Activated CD4-positive, alpha-beta T cell treated with anti-CD3 and anti-CD28 coated beads, Interleukin-2, amount 50 U/mL, for 48 hours (primary cell): ENCODE measurements at regions not wholly inside any gene's neighbourhood (a gene's known extent, or its start where the extent isn't known, plus 50 kb on each side); places are given as distances from the start of the nearest gene placed in this dataset.

Experiments
- DNase-seq, 2 experiments: peaks; one replicate each; pipeline ENCODE4 v3.0.0-alpha.2; 2020

- DNase-seq: no peak
Observed at GRCh38 chr3:66693461-66694031, 192.7 kb upstream of the LRIG1 start.

GRCh38 chr3:66702126-66702525, 201.3 kb upstream of the LRIG1 start:
- no peak for DNase-seq

GRCh38 chr3:66703501-66703900, 202.7 kb upstream of the LRIG1 start:
- DNase-seq: no peak

- no peak for DNase-seq
Observed at GRCh38 chr3:66705076-66705475, 204.3 kb upstream of the LRIG1 start.

DNA sequence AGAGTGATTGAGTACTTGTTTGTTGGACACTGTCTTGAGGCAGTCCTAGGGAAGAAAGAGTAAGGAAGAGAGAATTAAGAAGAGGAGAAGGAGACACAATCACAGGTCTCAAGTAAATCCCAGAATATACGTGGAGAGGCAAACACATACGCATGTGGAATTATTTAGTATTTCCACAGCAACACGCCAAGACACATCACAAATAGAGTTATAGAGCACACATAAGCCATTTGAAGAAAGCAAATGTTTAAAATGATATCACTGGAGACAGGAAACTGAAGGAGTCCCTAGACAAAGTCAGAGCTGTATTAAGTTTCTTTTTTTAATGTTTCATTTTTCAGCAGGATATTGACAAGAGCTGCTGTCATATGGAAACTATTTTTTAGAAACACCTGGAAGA, 206.1 kb upstream of the LRIG1 start:
- DNase-seq: no peak

DNA sequence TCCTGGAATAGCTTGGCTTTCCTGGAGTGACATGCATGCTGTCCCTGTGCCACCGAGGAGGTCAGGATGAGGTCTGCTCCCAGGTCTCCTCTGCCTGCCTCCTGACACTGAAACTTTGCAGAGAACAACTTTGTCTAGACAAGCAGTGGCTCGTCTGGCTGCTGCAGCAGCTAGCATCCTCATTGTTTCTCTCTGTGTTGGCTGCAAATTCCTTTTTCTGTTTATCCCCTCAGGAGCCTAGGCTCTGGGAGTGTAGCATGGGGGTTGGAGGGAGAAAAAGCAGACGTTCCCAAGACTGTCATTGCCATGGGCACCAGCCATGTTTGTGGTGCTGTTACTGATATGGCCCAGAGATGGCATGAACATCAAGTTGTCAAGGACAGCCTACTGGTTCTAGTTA, 208.7 kb upstream of the LRIG1 start:
- DNase-seq: no peak

DNA sequence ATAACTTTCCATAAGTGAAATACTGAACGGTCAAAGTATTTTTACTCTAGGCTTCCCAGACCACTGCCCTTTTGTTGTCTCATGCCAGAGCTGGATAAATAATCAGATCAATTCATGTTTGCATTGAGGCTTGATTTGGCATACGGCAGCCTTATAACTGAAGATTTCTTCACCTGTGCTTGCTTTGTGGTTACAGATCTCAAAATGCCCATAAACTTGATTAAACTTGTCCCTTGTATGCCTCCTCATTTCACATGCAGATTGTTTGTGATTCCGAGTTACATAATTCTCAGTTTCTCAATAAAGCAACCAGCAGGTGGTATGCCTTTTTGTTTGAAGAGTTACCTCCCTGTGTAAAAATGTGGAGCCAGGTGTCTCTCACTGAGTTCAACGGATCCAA, 211.4 kb upstream of the LRIG1 start:
- DNase-seq: no peak

- DNase-seq: no peak
Observed at GRCh38 chr3:66713921-66714320, 213.1 kb upstream of the LRIG1 start.

DNA sequence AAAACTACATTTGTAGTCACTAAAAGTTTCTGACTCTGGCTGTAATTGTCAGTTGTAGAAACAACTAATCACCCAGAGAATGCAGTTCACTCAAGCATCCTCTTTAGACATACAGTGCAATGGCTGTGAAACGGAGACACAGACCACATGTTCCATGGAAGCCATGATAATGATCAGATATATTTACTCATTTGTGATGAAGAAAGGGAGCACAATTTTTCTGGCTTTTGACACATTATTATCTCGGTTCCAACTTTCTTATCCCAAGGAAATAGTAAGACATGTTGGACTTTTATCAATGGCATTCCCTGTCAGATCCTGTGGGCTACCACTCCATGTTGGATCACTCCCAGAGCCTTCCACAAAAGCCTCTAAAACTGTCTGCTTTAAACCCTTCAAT, 215.0 kb upstream of the LRIG1 start:
- DNase-seq: no peak

DNA sequence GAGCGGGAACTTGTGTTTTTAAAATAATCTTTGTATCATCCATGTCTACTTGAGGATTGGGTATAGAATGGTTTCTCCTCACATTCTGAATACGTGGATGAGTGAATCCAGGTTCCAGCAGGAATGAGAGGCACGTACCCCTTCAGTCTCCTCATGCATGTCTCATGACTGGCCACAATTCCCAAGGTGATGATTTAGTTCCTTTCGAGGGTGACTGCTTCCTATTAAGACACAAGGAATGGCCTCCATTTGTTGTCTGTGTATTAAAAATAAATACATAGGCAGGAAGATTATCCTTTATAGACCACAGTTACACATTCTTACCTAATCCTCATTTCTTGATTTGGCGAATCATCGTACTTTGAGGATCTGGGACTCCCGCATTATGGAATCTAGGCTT, 217.0 kb upstream of the LRIG1 start:
- no peak for DNase-seq

GRCh38 chr3:66719796-66720356, 219.1 kb upstream of the LRIG1 start:
- no peak for DNase-seq

DNA sequence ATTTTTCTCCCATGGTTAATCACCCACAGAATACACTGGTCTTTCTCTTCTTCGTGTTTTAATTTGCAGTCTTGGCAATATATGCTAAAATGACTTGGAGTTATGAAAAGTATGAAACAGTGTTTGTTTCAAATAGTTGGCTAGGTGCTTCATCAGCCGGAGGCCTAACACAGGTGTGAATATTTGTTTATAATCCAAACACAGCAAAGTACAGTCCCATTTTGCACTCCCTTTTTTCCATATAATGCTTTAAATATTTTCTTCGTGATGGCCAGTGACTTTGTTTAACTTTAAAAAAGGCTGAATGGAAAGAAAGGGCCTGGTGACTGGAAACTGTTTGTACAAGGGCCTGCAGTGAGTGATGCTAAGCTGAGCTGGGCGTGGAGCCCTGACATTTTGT, 219.7 kb upstream of the LRIG1 start:
- no peak for DNase-seq

DNA sequence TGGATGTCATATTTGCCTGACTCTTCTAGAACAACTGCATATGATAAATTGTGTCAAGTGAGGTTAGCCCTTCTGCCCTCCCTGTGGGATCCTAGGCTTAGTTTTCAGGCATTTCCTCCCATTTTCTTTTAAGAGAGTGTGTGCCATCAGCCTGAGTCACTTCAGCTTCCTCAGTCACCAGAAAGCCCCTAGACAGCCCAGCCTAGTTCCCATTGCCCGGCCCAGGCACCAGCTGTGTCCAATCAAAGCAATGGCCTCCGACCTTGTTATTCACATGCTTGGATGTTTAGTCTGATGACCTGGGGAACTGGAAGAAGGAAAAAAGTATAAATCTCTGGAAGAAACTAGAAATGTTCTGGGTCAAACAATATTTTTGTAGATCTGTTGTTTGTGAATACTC, 221.9 kb upstream of the LRIG1 start:
- DNase-seq: no peak

GRCh38 chr3:66723231-66723630, 222.4 kb upstream of the LRIG1 start:
- DNase-seq: no peak

DNA sequence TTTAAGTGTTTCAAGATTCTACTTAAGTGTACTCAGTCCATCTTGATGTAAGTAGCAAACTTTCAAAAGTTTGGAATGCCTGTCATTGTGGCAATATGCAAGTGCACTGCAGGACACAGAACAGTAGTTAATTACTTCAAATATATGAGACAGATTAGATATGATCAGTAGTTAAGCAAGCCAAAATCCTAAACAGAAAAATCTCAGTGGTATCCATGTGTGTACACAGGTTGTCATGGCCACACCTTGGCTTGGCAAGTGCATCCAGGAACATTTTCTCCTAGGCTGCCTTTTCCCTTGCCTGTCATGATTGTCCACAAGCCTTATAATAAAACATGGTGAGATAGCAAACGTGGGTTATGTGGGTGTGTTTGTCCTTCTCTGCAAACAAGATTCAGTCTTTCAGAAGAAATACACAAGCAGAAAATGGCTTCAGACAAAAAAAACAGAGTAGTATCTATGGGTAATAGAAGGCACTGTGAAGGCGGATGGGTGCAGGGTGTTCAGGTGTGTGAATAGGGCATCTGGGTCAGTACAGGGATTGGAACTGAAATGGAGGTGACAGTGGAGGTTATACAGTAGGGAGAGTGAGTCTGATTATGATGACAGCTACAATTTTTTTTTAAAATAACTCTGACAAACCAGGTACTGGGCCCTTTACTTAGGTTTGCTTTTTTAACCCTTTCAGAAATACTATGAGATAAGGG, 229.0 kb upstream of the LRIG1 start:
- DNase-seq: no peak

DNA sequence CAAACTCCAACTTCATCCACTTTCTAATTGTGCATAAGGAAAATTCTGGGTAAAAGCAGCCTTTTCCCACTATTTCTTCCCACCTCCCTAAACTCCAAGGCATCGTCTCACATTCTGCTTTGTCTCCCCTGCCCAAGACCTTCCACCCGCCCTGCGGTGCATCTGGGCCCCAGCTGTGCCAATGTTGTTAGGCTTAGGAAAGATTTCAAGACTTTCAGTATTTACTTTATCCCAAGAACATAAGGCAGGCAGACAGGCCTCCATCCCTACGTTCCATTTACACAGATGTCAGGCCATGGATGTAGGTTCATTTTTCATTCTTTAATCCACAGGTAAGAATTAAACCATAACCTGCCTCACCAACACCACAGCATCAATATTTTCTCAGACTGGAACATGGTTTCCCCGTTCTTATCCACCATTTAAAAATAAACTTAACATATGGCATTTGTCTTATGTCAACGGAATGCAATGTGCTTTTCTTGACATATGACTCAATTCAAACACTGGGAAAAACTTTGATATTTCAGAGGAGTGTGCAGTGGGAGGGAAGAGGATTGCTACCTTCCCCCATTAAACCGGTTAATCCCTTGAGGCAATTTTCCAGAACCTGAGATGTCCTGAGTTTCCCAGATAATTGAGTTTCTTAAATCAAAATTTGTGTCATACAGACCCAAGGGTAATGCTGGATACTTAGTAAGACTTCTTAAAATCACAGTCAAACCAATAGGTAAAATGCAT, 238.0 kb upstream of the LRIG1 start:
- no peak for DNase-seq

DNA sequence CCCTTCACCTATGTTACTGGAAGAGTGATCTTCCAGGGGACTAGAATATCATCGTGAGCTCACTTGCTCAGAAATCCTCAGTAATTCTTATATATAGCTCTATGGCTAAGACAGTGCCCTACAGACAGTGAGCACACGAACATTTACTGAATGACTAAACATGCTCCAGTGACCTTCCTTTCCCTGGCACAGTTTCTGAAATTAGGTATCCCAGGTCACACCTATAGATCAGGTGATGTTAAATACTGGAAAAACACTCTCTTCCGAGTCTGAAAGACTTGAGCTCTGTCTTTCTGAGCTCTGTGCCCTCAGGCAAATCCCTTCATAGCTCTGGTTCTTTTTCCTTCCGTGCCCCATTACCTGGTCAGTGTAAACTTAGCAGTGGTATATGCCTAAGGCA, 239.4 kb upstream of the LRIG1 start:
- no peak for DNase-seq

- no peak for DNase-seq
Observed at GRCh38 chr3:66744521-66744920, 243.7 kb upstream of the LRIG1 start.

DNA sequence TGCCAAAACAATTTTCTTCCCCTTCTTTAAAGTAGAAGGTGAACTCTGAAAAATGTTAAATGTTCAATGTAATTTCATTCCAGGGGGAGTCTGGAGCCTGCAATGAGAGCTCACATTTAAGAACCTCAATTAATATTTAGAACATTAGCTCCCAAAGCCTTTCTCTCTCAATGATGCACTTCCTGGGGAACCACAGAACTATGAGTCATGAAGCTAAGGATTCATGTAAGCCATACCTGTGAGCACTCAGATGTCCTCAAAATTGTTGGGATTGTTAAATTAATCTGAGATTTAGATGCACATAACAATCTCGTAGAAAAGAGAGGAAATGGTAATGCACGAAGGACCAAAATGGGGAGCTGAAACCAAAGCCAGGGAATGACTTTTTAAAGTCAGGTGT, 244.2 kb upstream of the LRIG1 start:
- no peak for DNase-seq

DNA sequence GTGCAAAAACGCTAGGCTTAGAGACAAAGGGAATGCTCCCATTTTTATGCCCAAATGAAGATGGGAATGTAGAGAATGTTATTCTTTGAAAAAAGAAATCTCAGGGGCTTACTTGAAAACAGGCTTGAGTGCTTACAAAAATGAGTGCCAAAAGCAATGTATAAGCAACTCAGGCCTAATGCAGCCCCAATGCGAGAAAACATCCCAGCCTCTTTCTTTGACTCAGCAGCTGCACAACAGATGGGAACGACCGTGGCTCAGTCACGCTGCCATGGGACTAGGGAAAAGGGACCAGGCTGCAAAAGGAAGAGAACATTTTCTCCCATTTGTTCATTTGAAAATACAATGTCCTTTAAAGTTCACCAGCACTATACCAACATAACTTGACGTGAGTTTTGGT, 246.4 kb upstream of the LRIG1 start:
- no peak for DNase-seq

GRCh38 chr3:66747696-66748095, 246.9 kb upstream of the LRIG1 start:
- DNase-seq: no peak

- no peak for DNase-seq
Observed at GRCh38 chr3:66748175-66748876, 247.5 kb upstream of the LRIG1 start.

- no peak for DNase-seq
Observed at GRCh38 chr3:66751842-66752241, 246.3 kb upstream of the KBTBD8 start.

DNA sequence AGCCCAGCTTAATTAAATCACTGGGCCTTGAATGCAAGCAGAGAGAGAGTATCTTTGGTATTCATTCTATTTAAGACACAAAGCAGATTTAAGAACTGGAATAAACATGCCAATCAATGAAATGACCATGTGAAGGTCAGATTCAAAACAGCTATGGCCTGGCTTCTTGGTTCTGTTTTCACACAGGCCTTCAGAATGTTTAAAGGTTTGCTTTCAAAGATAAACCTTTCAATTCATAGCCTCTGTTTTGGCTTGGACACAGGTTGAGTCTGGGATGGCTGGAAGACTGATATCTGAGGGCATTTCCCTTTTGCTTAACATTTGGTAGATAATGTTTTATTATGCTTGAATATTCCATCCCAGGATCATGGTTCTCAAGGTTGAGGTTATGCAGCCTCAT, 244.4 kb upstream of the KBTBD8 start:
- DNase-seq: no peak
